Smooth muscle cell of the brain vasculature (primary cell): ENCODE measurements at regions not wholly inside any gene's neighbourhood (a gene's known extent, or its start where the extent isn't known, plus 50 kb on each side); places are given as distances from the start of the nearest gene placed in this dataset.

ENCODE experiments used
- DNase-seq: peaks from one replicate; pipeline ENCODE4 v3.0.0-alpha.2; 2012; ENCODE audit warnings: low read depth, low spot score

- DNase-seq, result no peak
Measured at GRCh38 chr4:152236519-152237056, 299.3 kb downstream of the FBXW7 start.

GRCh38 chr4:152235718-152236117 lies 300.2 kb downstream of the FBXW7 start:
- no peak for DNase-seq

GRCh38 chr4:152234571-152234970 lies 301.3 kb downstream of the FBXW7 start:
- no peak for DNase-seq

- DNase-seq, result no peak
Measured at GRCh38 chr4:152232271-152232670, 303.6 kb downstream of the FBXW7 start.

GRCh38 chr4:152229782-152230289 lies 306.1 kb downstream of the FBXW7 start:
- DNase-seq, result no peak

- DNase-seq, result no peak
Measured at GRCh38 chr4:152225680-152226079, 310.2 kb downstream of the FBXW7 start.

GRCh38 chr4:152224721-152225420 lies 311.0 kb downstream of the FBXW7 start:
- DNase-seq, result no peak

- DNase-seq, result no peak
Measured at GRCh38 chr4:152224223-152224622, 311.7 kb downstream of the FBXW7 start.

GRCh38 chr4:152223600-152223999 lies 312.3 kb downstream of the FBXW7 start:
- DNase-seq, result no peak

- DNase-seq, result no peak
Measured at GRCh38 chr4:152221816-152222516, 313.9 kb downstream of the FBXW7 start.

- DNase-seq, result no peak
Measured at GRCh38 chr4:152220201-152220666, 315.7 kb downstream of the FBXW7 start.

GRCh38 chr4:152218576-152218975 lies 317.3 kb downstream of the FBXW7 start:
- DNase-seq, result no peak

GRCh38 chr4:152217896-152218295 lies 318.0 kb downstream of the FBXW7 start:
- DNase-seq, result no peak

- no peak for DNase-seq
Measured at GRCh38 chr4:152211936-152212653, 323.8 kb downstream of the FBXW7 start.

GRCh38 chr4:152209772-152210493 lies 326.0 kb downstream of the FBXW7 start:
- DNase-seq, result no peak

GRCh38 chr4:152207378-152207720 lies 328.5 kb downstream of the FBXW7 start:
- DNase-seq, result no peak

GRCh38 chr4:152206646-152207377 lies 329.1 kb downstream of the FBXW7 start:
- DNase-seq, result no peak

- DNase-seq, result no peak
Measured at GRCh38 chr4:152206185-152206584, 329.7 kb downstream of the FBXW7 start.

GRCh38 chr4:152202415-152202814 lies 333.5 kb downstream of the FBXW7 start:
- DNase-seq, result no peak

GRCh38 chr4:152200511-152201333 lies 335.2 kb downstream of the FBXW7 start:
- DNase-seq, result no peak
